Hematopoietic multipotent progenitor cell treated with erythropoietin and hydrocortisone succinate and interleukin-3 and kit ligand, for 6 days (in vitro differentiated cells): ENCODE measurements at regions not wholly inside any gene's neighbourhood (a gene's known extent, or its start where the extent isn't known, plus 50 kb on each side); places are given as distances from the start of the nearest gene placed in this dataset.

ENCODE experiments used
- DNase-seq: peaks from one replicate; pipeline ENCODE4 v3.0.0-alpha.2; 2015

GRCh38 chr11:134479206-134480135 lies 67.4 kb upstream of the B3GAT1 start:
- no peak for DNase-seq

DNA sequence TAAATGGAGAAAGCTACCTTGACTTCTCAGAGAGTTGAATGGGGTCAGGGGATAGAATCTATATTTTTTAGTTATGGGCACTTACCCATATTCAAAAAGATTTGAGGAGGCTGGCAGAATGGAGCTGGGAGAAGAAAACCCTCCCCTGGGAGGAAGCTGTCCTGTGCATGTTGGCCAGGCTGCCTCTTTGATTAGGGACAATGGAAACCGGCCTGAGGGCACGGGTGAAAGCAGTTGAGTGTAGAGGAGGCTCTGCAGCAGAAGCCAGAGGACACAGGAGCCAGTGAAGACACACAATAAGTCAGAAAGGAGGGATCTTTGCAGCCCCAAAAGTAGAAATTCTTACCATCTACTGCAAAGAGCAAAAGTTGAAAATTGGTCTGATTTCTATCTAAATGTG lies 66.6 kb upstream of the B3GAT1 start:
- no peak for DNase-seq

DNA sequence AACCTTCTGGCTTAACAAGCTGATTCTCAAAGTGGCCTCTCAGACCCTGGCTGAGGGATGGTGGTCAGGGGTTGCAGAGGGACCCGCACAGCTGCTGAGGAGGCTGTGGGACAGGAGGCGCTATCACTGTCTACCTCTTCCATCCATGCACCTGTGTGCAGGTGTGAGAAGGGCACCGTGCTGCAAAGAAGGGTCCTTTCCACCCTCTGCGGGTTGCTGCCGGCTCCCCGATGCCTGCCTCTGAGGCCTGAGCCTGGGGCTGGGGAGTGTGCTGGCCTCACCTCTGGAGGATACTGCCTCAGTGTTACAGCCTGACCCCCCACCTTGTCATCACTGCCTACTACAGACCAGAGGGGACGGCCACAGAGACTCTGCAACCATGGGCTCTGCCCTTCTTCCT lies 66.1 kb upstream of the B3GAT1 start:
- DNase-seq, result no peak

DNA sequence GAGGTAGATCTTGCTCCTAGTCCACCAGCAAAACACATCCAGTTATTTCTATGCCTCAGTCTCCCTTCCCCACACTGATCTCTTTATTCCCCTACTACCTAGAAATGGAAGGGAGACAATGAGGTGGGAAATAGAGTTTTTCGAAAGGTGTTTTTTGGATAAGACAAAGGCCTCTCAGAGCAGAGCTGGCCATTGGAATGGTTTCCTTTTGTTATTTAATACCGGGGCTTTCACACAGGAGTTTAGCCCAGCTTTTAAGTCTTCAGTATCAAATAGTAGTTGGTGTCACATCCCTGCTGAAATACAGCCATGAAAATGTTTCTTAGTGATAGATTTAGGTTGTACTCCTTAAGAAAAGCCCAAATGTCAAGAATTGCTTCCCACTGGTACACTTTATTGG lies 65.4 kb upstream of the B3GAT1 start:
- no peak for DNase-seq

DNA sequence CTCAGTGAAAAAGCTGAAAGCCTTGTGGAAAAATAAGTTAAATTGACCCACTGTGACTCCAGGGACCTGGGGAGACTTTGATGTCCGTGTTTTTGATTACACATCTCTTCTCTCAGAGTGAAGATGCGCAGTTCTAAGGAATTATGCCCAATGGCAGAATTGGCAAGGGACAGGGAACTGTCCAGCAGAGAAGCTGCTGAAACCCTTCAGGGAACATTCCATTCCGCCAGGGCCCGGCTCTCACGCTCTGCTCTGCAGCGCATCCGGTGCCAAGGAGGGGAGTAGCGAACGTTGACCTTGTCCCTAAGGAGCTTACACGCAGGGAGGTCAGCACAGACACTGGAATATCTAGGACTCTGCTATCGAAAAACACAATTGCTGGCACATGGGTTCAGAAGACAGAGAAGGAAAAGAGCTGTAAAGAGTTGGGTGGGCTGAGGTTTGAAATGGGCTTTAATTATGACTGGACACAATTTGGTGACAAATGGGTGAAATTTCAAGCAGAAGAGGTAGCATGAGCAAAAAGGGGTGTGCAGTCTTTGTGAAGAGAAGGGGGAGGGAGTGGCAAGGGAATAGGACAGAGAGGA lies 64.5 kb upstream of the B3GAT1 start:
- DNase-seq, result peak; percentile 43

DNA sequence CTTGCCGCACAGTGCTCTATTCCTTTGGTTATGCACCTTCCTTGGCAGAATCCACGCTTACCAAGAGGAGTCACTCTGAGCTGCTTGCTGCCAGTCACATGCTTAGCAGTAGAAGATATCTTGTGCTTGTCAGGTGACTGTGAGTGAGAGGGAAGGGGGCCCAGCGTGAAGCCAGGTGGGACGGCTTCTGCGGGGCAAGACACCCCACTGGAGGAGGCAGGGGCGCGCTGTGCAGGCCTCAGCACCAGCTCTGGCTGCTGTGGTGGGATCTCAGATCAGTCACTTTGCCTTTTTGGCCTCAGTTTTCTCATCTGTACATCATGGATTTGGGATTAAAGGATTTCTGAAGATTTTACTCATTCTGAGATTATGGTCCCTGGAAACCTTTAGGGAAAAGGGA lies 63.9 kb upstream of the B3GAT1 start:
- DNase-seq, result no peak

GRCh38 chr11:134474942-134475341 lies 62.9 kb upstream of the B3GAT1 start:
- no peak for DNase-seq

GRCh38 chr11:134474070-134474860 lies 62.2 kb upstream of the B3GAT1 start:
- DNase-seq, result no peak

DNA sequence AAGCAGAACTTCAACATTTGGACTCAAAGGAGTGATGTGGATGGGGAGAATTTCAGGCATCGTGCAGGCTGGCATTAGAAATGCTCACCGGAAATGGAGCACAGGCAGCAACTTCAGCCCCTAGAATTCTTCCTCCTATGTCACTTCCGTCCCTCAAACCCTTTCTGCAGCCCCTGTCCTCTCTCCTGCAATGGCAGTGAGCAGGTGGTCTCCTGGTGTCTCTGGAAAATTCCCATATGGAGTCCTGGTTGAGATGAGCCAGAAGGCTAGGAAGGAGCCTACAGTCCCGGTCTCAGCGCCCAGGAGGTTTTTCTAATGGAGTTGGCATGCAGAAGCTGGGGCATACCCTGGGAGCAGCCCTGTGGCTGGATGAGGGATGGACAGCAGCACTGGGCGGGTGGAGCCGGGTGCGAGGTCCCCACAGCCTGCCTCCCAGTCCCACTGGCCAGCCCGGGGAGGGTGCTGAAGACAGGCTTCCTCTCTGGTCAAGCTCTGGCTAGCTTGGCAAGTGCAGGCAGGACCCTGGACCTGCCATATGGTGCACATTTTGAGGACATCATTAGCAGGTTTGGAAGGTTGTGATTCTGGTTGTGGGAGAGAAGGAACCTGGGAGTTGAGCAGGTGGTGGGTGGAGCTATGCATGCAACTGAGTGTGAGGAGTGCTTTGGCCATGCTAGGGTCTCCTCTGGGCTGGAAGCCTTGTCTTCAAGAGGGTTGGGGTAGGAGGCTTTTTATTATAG lies 59.8 kb upstream of the B3GAT1 start:
- DNase-seq, result no peak

- DNase-seq, result no peak
Measured at GRCh38 chr11:134471087-134471715, 59.2 kb upstream of the B3GAT1 start.

GRCh38 chr11:134470238-134470637 lies 58.2 kb upstream of the B3GAT1 start:
- no peak for DNase-seq

DNA sequence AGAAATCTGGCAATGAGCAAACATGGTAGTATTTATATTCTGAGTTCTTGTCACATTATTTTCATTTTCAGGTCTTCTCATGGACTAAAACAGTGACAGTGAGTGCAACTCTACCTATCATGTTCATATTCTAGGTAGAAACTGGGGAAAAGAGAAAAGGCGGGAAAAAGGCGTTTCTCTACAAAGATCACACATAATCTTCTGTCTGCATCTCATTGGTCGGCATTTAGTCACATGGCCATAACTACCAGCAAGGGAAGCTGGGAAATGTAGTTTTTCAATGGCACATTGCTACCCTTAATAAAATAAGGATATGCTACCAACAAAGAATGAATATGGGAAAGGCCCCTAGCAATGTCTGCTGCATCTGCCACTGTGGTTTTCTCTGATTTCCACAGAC lies 57.6 kb upstream of the B3GAT1 start:
- peak; percentile 18 for DNase-seq

- DNase-seq, result no peak
Measured at GRCh38 chr11:134468796-134469195, 56.8 kb upstream of the B3GAT1 start.

- no peak for DNase-seq
Measured at GRCh38 chr11:134468081-134468668, 56.1 kb upstream of the B3GAT1 start.

DNA sequence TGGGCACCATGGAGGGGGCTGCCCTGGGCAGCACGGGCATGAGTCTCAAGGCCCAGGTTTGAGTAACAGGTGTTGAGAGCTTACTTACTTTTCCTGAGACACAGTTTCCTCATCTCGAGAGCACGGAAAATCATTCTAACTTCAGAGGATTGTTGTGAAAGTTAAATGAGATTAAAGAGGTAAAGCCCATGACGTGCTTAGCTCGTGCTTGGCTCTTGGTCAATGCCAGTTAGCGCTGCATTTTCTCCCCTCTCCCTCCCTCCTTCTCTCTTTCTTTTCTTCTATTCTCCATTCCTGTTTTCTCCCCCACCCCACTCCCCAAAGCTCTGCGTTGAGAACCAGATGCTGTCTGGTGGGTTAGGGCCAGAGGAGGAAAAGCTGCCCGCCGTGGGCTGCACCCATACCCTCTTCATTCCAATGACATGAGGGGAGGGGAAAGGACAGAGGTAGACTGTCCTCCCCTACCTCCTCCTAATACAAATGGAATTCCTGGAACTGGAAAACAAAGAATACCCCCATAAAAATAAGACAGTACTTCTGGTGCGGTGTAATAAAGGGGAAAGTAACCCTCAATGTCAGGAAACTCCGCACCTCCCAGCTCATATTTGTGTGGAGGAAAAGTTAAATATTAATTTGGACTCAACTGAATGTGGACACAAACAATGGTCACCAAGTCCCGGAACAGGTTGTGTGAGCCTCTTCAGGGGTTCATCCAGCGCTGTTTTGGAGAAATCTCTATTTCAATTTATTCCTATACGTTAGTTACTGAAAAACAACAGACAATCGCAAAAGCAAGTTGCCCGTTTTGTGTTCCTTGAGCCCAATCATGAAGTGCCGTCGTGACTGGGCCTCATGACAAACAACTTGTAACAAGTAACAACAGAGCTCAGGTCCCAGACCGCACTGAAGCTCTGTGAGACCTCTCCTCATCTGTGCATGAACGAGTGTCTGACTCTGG lies 54.8 kb upstream of the B3GAT1 start:
- no peak for DNase-seq

GRCh38 chr11:134466156-134466555 lies 54.1 kb upstream of the B3GAT1 start:
- no peak for DNase-seq

- no peak for DNase-seq
Measured at GRCh38 chr11:134464981-134465730, 53.1 kb upstream of the B3GAT1 start.

DNA sequence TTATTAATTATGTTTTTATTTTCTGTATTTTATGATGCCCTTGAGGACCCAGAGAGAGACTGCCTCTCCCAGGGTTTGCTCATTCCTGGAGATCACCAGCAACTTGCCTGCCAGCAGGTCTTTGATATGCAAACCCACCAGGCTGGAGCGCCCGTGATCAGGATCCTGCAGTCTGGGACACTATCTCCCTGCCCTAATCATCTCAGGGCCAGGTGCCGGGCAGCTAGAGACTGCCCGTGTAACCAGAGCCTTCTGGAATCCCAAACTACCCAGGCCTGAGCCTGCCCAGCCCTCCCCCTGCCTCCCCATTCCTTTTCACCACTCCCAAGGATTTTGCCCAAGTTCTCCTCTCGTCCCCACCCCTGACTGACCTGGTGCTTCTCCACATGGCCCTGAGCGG lies 52.2 kb upstream of the B3GAT1 start:
- DNase-seq, result no peak

GRCh38 chr11:134463716-134464115 lies 51.7 kb upstream of the B3GAT1 start:
- DNase-seq, result no peak
